ENCODE measurements at regions not wholly inside any gene's neighbourhood (a gene's known extent, or its start where the extent isn't known, plus 50 kb on each side); places are given as distances from the start of the nearest gene placed in this dataset.

GRCh38 chr12:13505224-13505623 is 308.7 kb downstream of the EMP1 start:
- DNase-seq (ENCODE audit: low read depth in 2 of 2), result no peak

- no peak for DNase-seq (ENCODE audit: low read depth in 2 of 2)
Observed at GRCh38 chr12:13504736-13505135, 308.2 kb downstream of the EMP1 start.

GRCh38 chr12:13504074-13504473 is 307.5 kb downstream of the EMP1 start:
- DNase-seq (ENCODE audit: low read depth in 2 of 2), result no peak

GRCh38 chr12:13503094-13503835 is 306.7 kb downstream of the EMP1 start:
- no peak for DNase-seq (ENCODE audit: low read depth in 2 of 2)

GRCh38 chr12:13499008-13499407 is 302.5 kb downstream of the EMP1 start:
- DNase-seq (ENCODE audit: low read depth in 2 of 2), result no peak

GRCh38 chr12:13496111-13496510 is 299.6 kb downstream of the EMP1 start:
- DNase-seq (ENCODE audit: low read depth in 2 of 2), result no peak

- no peak for DNase-seq (ENCODE audit: low read depth in 2 of 2)
Observed at GRCh38 chr12:13489246-13489645, 292.7 kb downstream of the EMP1 start.

GRCh38 chr12:13487326-13487725 is 290.8 kb downstream of the EMP1 start:
- DNase-seq (ENCODE audit: low read depth in 2 of 2), result no peak

- DNase-seq (ENCODE audit: low read depth in 2 of 2), result no peak
Observed at GRCh38 chr12:13486794-13487193, 290.3 kb downstream of the EMP1 start.

- DNase-seq (ENCODE audit: low read depth in 2 of 2), result no peak
Observed at GRCh38 chr12:13478650-13479181, 282.2 kb downstream of the EMP1 start.

- DNase-seq (ENCODE audit: low read depth in 2 of 2), result no peak
Observed at GRCh38 chr12:13474381-13474780, 277.9 kb downstream of the EMP1 start.

- no peak for DNase-seq (ENCODE audit: low read depth in 2 of 2)
Observed at GRCh38 chr12:13472690-13473089, 276.2 kb downstream of the EMP1 start.

GRCh38 chr12:13471471-13471870 is 274.9 kb downstream of the EMP1 start:
- no peak for DNase-seq (ENCODE audit: low read depth in 2 of 2)

- no peak for DNase-seq (ENCODE audit: low read depth in 2 of 2)
Observed at GRCh38 chr12:13465635-13466034, 269.1 kb downstream of the EMP1 start.

- no peak for DNase-seq (ENCODE audit: low read depth in 2 of 2)
Observed at GRCh38 chr12:13463189-13463588, 266.7 kb downstream of the EMP1 start.

GRCh38 chr12:13462450-13462849 is 265.9 kb downstream of the EMP1 start:
- no peak for DNase-seq (ENCODE audit: low read depth in 2 of 2)

GRCh38 chr12:13455778-13456144 is 259.2 kb downstream of the EMP1 start:
- no peak for DNase-seq (ENCODE audit: low read depth in 2 of 2)

GRCh38 chr12:13454991-13455777 is 258.7 kb downstream of the EMP1 start:
- no peak for DNase-seq (ENCODE audit: low read depth in 2 of 2)

- no peak for DNase-seq (ENCODE audit: low read depth in 2 of 2)
Observed at GRCh38 chr12:13452955-13453570, 256.5 kb downstream of the EMP1 start.

- no peak for DNase-seq (ENCODE audit: low read depth in 2 of 2)
Observed at GRCh38 chr12:13451776-13452175, 255.2 kb downstream of the EMP1 start.

GRCh38 chr12:13450231-13451080 is 253.9 kb downstream of the EMP1 start:
- no peak for DNase-seq (ENCODE audit: low read depth in 2 of 2)
